HEK293 (cell line): ENCODE measurements at regions not wholly inside any gene's neighbourhood (a gene's known extent, or its start where the extent isn't known, plus 50 kb on each side); places are given as distances from the start of the nearest gene placed in this dataset.
A peak's percentile ranks its signal among the peaks of the same experiment; 100 is the strongest.
"Not testable (repeated sequence)": the region's sequence is repeated elsewhere in the genome, so short reads cannot be mapped to it uniquely, and the experiment has no call there.

ENCODE experiments used
- CTCF ChIA-PET: fragments of 350-600 bp; formaldehyde crosslinking; extraction: SDS; loops from one replicate; lab custom pipeline; 2021; ENCODE audit warnings: antibody characterized with exemption; lab: Yijun Ruan, JAX
- POLR2A ChIA-PET: fragments of 300-600 bp; formaldehyde crosslinking; extraction: SDS; loops from one replicate; lab custom pipeline; 2020; ENCODE audit warnings: antibody characterized with exemption, inconsistent platforms; lab: Yijun Ruan, JAX
- H3K27ac ChIP-seq: fragments of 200-500 bp; sonication (Bioruptor generic); 2 replicates; pipeline ENCODE4 v1.5.1; 2014; ENCODE audit warnings: low read depth, low read length, control low read depth, inconsistent platforms; ENCODE audit errors: extremely low read depth
- H3K36me3 ChIP-seq, 2 experiments: fragments of 200-500 bp in 1 of 2; sonication (Bioruptor generic) in 1 of 2; 1 replicate in 1 of 2; 2 replicates in 1 of 2; pipeline ENCODE4 v1.5.1; 2014 to 2017; ENCODE audit warnings: inconsistent platforms in 2 of 2, low read length in 2 of 2; ENCODE audit not compliant: control insufficient read depth in 2 of 2, insufficient read depth in 1 of 2
- H3K4me1 ChIP-seq: fragments of 200-500 bp; sonication (Bioruptor generic); 2 replicates; pipeline ENCODE4 v1.5.1; 2014; ENCODE audit warnings: mild to moderate bottlenecking, low read length, inconsistent platforms; ENCODE audit not compliant: control insufficient read depth, insufficient read depth
- H3K4me3 ChIP-seq: 2 replicates; pipeline ENCODE4 v1.5.1; 2011; ENCODE audit warnings: low read depth, mild to moderate bottlenecking, control low read depth, low read length, moderate library complexity
- H3K9me3 ChIP-seq: fragments of 200-500 bp; sonication (Bioruptor generic); 2 replicates; pipeline ENCODE4 v1.5.1; 2014; ENCODE audit warnings: low read depth, low read length, inconsistent platforms; ENCODE audit not compliant: control insufficient read depth, insufficient read depth
- TCF7L2 ChIP-seq: IDR thresholded peaks from 2 replicates; pipeline ENCODE4 v1.6.1; 2011; ENCODE audit warnings: low read depth, mild to moderate bottlenecking, inconsistent platforms, low read length, moderate library complexity, borderline replicate concordance
- ZBTB21 ChIP-seq: fragments of 450-650 bp; formaldehyde crosslinking; IDR thresholded peaks from 2 replicates; pipeline ENCODE4 v1.5.1; 2017; ENCODE audit warnings: missing biosample characterization, missing genetic modification characterization
- ZIC2 ChIP-seq: fragments of 450-650 bp; formaldehyde crosslinking; IDR thresholded peaks from 2 replicates; pipeline ENCODE4 v1.5.1; 2016; ENCODE audit warnings: missing biosample characterization, missing genetic modification characterization
- ZNF112 ChIP-seq: fragments of 450-650 bp; formaldehyde crosslinking; IDR thresholded peaks from 2 replicates; pipeline ENCODE4 v1.5.0; 2017; ENCODE audit warnings: missing biosample characterization, missing genetic modification characterization
- ZNF133 ChIP-seq: fragments of 450-650 bp; formaldehyde crosslinking; IDR thresholded peaks from 2 replicates; pipeline ENCODE4 v1.5.1; 2016; ENCODE audit warnings: missing biosample characterization, missing genetic modification characterization
- ZNF146 ChIP-seq: fragments of 450-650 bp; formaldehyde crosslinking; IDR thresholded peaks from 2 replicates; pipeline ENCODE4 v1.5.1; 2016; ENCODE audit warnings: missing biosample characterization, missing genetic modification characterization
- ZNF175 ChIP-seq: fragments of 450-650 bp; formaldehyde crosslinking; IDR thresholded peaks from 2 replicates; pipeline ENCODE4 v1.5.1; 2016; ENCODE audit warnings: missing biosample characterization, missing genetic modification characterization
- ZNF2 ChIP-seq: fragments of 450-650 bp; formaldehyde crosslinking; IDR thresholded peaks from 2 replicates; pipeline ENCODE4 v1.5.1; 2016; ENCODE audit warnings: missing biosample characterization, missing genetic modification characterization
- ZNF266 ChIP-seq: fragments of 450-650 bp; formaldehyde crosslinking; IDR thresholded peaks from 2 replicates; pipeline ENCODE4 v1.5.1; 2016; ENCODE audit warnings: missing biosample characterization, missing genetic modification characterization, low read depth
- ZNF394 ChIP-seq: fragments of 450-650 bp; formaldehyde crosslinking; IDR thresholded peaks from 2 replicates; pipeline ENCODE4 v1.5.1; 2016; ENCODE audit warnings: missing biosample characterization, missing genetic modification characterization, mild to moderate bottlenecking, moderate library complexity, borderline replicate concordance
- ZNF473 ChIP-seq: fragments of 450-650 bp; formaldehyde crosslinking; IDR thresholded peaks from 2 replicates; pipeline ENCODE4 v1.5.1; 2017; ENCODE audit warnings: missing biosample characterization, missing genetic modification characterization
- ZNF48 ChIP-seq: fragments of 450-650 bp; formaldehyde crosslinking; IDR thresholded peaks from 2 replicates; pipeline ENCODE4 v1.5.1; 2016; ENCODE audit warnings: missing biosample characterization, missing genetic modification characterization
- ZNF626 ChIP-seq: fragments of 450-650 bp; sonication (Bioruptor Pico); formaldehyde crosslinking; IDR thresholded peaks from 2 replicates; pipeline ENCODE4 v1.5.1; 2018; ENCODE audit warnings: missing biosample characterization, missing genetic modification characterization, inconsistent platforms
- ZNF654 ChIP-seq: fragments of 450-650 bp; formaldehyde crosslinking; IDR thresholded peaks from 2 replicates; pipeline ENCODE4 v1.5.1; 2016; ENCODE audit warnings: low read depth, missing biosample characterization, missing genetic modification characterization
- ZNF677 ChIP-seq: fragments of 450-650 bp; IDR thresholded peaks from 2 replicates; pipeline ENCODE4 v1.5.0; 2018; ENCODE audit warnings: missing biosample characterization, mild to moderate bottlenecking, missing genetic modification characterization, moderate library complexity
- ZNF792 ChIP-seq: fragments of 450-650 bp; formaldehyde crosslinking; IDR thresholded peaks from 2 replicates; pipeline ENCODE4 v1.5.1; 2016; ENCODE audit warnings: missing biosample characterization, missing genetic modification characterization
- ZNF843 ChIP-seq: fragments of 450-650 bp; formaldehyde crosslinking; IDR thresholded peaks from 2 replicates; pipeline ENCODE4 v1.5.1; 2016; ENCODE audit warnings: missing biosample characterization, missing genetic modification characterization
- ZSCAN23 ChIP-seq: fragments of 450-650 bp; formaldehyde crosslinking; IDR thresholded peaks from 2 replicates; pipeline ENCODE4 v1.5.1; 2016; ENCODE audit warnings: missing biosample characterization, missing genetic modification characterization
- TF ChIP-seq, protein P1 (sequence below): fragments of 450-650 bp; formaldehyde crosslinking; IDR thresholded peaks from 2 replicates; pipeline ENCODE4 v1.5.1; 2016; ENCODE audit warnings: missing biosample characterization, missing genetic modification characterization
- TF ChIP-seq, protein P2 (sequence below): fragments of 450-650 bp; formaldehyde crosslinking; IDR thresholded peaks from 2 replicates; pipeline ENCODE4 v1.5.1; 2016; ENCODE audit warnings: missing biosample characterization, missing genetic modification characterization

DNA sequence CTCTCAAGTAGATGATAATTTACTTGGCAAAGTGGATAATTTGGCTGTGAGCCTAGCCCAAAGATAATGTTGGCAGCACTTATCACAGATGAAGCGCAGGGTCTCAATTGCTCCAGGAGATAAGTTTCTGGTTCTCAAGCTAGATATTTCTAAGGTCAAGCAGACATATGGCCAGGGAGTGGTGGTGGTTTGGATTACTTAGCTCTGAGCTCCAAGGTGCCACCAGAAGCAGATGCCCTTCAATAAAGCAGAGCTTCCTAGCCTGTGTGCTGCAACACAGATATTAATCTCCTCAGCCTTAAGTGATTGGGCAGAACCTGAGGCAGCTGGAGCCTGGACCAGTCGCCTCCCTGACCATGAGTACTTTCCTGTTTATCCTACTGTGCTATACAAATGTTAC is 79.2 kb upstream of the NALF2 start:
- Histone ChIP-seq H3K9me3 (no peaks in the 10 kb centered on the region), H3K27ac (no peak overlapping the region), H3K4me1 (no peaks in the 10 kb centered on the region), H3K36me3 (no peaks in the 10 kb centered on the region), H3K4me3 (no peak overlapping the region)
- CTCF ChIA-PET, result interaction anchor here (0.6 to 2.8 kb wide), 17 partner anchors 9 to 673 kb away, joined by 3 to 22 read pairs (median 4); no protein-coding TSS in a partner anchor
- POLR2A ChIA-PET, result no interaction called here
- TF ChIP-seq ZNF266 (tag by site-specific recombination), result no peak
- TF ChIP-seq ZNF133, result no peak
- no peak for TF ChIP-seq ZNF112
- no peak for TF ChIP-seq ZNF843
- no peak for TF ChIP-seq ZIC2 (tag by site-specific recombination)
- no peak for TF ChIP-seq ZBTB21 (tag by site-specific recombination)
- TF ChIP-seq ZNF677 (tag by site-specific recombination), result no peak
- TF ChIP-seq, protein P1, sequence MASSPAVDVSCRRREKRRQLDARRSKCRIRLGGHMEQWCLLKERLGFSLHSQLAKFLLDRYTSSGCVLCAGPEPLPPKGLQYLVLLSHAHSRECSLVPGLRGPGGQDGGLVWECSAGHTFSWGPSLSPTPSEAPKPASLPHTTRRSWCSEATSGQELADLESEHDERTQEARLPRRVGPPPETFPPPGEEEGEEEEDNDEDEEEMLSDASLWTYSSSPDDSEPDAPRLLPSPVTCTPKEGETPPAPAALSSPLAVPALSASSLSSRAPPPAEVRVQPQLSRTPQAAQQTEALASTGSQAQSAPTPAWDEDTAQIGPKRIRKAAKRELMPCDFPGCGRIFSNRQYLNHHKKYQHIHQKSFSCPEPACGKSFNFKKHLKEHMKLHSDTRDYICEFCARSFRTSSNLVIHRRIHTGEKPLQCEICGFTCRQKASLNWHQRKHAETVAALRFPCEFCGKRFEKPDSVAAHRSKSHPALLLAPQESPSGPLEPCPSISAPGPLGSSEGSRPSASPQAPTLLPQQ (tag by site-specific recombination), result no peak
- TF ChIP-seq TCF7L2, result no peak
- no peak for TF ChIP-seq ZNF626 (tag by site-specific recombination)
- TF ChIP-seq ZNF394 (tag by site-specific recombination), result no peak
- no peak for TF ChIP-seq ZNF146 (tag by site-specific recombination)
- no peak for TF ChIP-seq ZSCAN23
- TF ChIP-seq ZNF473, result no peak
- no peak for TF ChIP-seq ZNF792 (tag by site-specific recombination)
- no peak for TF ChIP-seq ZNF175
- TF ChIP-seq ZNF48 (tag by site-specific recombination), result no peak

DNA sequence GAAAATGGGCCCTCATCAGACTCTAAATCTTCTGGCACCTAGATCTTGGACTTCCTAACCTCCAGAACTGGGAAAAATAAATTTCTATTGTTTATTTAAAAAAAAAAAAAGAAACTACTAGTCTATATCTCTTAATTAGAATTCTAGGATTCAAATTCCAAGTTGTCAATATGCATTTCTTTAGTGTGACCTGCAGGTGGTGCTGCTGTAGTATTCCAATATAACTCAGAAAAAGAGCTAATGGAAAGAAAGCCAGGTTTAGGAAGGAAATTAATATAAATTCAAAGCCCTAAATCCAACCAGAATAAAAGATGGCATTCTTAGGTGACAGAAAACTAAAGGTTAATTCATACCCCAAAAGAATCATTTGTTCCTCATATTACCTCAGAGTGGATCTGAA is 80.0 kb upstream of the NALF2 start:
- POLR2A ChIA-PET, result no interaction called here
- CTCF ChIA-PET, result interaction anchor here (0.6 to 2.8 kb wide), 32 partner anchors 8 to 1574 kb away, joined by 3 to 22 read pairs (median 4); no protein-coding TSS in a partner anchor
- TF ChIP-seq ZNF2 (tag by site-specific recombination) (0 out of 2 replicates have a peak, but pooled peaks have one; percentile 24), ZNF654 (tag by site-specific recombination) (peak; percentile 40)
- TF ChIP-seq, protein P2, sequence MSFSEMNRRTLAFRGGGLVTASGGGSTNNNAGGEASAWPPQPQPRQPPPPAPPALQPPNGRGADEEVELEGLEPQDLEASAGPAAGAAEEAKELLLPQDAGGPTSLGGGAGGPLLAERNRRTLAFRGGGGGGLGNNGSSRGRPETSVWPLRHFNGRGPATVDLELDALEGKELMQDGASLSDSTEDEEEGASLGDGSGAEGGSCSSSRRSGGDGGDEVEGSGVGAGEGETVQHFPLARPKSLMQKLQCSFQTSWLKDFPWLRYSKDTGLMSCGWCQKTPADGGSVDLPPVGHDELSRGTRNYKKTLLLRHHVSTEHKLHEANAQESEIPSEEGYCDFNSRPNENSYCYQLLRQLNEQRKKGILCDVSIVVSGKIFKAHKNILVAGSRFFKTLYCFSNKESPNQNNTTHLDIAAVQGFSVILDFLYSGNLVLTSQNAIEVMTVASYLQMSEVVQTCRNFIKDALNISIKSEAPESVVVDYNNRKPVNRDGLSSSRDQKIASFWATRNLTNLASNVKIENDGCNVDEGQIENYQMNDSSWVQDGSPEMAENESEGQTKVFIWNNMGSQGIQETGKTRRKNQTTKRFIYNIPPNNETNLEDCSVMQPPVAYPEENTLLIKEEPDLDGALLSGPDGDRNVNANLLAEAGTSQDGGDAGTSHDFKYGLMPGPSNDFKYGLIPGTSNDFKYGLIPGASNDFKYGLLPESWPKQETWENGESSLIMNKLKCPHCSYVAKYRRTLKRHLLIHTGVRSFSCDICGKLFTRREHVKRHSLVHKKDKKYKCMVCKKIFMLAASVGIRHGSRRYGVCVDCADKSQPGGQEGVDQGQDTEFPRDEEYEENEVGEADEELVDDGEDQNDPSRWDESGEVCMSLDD, result no peak
- Histone ChIP-seq H3K4me1 (no peaks in the 10 kb centered on the region), H3K27ac (no peak overlapping the region), H3K4me3 (no peak overlapping the region), H3K9me3 (no peaks in the 10 kb centered on the region), H3K36me3 (no peaks in the 10 kb centered on the region)

DNA sequence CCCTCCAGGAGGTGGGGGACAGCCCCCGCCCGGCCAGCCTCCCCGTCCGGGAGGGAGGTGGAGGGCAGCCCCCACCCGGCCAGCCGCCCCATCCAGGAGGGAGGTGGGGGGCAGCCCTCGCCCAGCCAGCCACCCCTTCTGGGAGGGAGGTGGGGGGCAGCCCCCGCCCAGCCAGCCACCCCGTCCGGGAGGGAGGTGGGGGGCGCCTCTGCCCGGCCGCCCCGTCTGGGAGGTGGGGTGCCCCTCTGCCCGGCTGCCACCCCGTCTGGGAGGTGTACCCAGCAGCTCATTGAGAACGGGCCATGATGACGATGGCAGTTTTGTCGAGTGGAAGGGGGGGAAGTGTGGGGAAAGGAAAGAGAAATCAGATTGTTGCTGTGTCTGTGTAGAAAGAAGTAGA is 81.9 kb upstream of the NALF2 start:
- H3K4me1 ChIP-seq, H3K9me3 ChIP-seq, H3K27ac ChIP-seq, H3K36me3 ChIP-seq, POLR2A ChIA-PET, H3K4me3 ChIP-seq: not testable (repeated sequence)
- CTCF ChIA-PET, result interaction anchor here (1.0 kb wide), 1 partner anchor 599 kb away, joined by 3 read pairs; no protein-coding TSS in a partner anchor
